ENCODE measurements at regions not wholly inside any gene's neighbourhood (a gene's known extent, or its start where the extent isn't known, plus 50 kb on each side); places are given as distances from the start of the nearest gene placed in this dataset.

DNA sequence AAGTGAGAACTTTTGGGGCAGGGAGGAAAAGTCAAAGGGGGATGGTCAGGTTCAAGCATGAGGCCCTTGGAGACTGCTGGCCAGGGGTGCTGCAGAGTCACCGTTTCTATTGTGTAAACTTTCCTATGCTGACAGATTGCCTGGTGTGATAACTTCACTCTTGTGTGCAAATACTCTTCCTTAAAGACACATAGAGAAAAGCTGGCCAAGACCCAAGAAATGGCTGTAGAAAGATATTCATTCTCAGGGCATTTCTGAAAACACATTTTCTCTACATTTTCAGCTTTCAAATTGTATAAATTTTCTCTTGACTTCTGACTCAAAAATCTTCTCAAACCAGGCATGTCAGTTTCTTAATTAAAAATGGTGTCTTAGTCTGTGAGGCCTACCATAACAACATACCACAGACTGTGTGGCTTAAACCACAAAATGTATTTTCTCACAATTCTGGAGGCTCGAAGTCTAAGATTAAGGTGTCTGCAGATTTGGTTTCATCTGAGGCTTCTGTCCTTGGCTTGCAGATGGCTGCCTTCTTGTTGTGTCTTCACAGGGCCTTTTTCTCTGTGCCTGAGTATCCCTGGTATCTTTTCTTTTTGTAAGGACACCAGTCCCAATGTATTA is 304.5 kb downstream of the KCNRG start:
- H3K79me2 ChIP-seq (ENCODE audit: insufficient read depth, low read length): no peaks in the 10 kb centered on the region
- peak overlapping the region; percentile 81 for H3K27ac ChIP-seq (ENCODE audit: low read length)
- H4K20me1 ChIP-seq (ENCODE audit: insufficient read depth, low read length): no peaks in the 10 kb centered on the region
- no peaks in the 10 kb centered on the region for H3K36me3 ChIP-seq (ENCODE audit: insufficient read depth, low read length)
- H3K4me3 ChIP-seq (ENCODE audit: low read depth in 1 of 2, low read length in 2 of 2): peak overlapping the region in 1 of 2 experiments; percentile 30; a peak in 2 of 4 replicates
- ATAC-seq (ENCODE audit: insufficient read depth, low read depth) (peak; percentile 96), DNase-seq (peak; percentile 70)
- H3K9ac ChIP-seq (ENCODE audit: low read depth, low read length): peak overlapping the region; percentile 35
- H3K27me3 ChIP-seq (ENCODE audit: insufficient read depth, low read length, poor library complexity): no peaks in the 10 kb centered on the region
- H2AFZ ChIP-seq (ENCODE audit: low read depth, low read length): peak overlapping the region; percentile 33
- peaks cover 44% of the 10 kb centered on the region for H3K4me1 ChIP-seq (ENCODE audit: insufficient read depth, low read length)
- no peak for TF ChIP-seq EZH2 (IDR thresholded peaks at IDR 0.05; ENCODE audit: borderline replicate concordance, low read depth, low read length, severe bottlenecking)
- TF ChIP-seq, protein P1, sequence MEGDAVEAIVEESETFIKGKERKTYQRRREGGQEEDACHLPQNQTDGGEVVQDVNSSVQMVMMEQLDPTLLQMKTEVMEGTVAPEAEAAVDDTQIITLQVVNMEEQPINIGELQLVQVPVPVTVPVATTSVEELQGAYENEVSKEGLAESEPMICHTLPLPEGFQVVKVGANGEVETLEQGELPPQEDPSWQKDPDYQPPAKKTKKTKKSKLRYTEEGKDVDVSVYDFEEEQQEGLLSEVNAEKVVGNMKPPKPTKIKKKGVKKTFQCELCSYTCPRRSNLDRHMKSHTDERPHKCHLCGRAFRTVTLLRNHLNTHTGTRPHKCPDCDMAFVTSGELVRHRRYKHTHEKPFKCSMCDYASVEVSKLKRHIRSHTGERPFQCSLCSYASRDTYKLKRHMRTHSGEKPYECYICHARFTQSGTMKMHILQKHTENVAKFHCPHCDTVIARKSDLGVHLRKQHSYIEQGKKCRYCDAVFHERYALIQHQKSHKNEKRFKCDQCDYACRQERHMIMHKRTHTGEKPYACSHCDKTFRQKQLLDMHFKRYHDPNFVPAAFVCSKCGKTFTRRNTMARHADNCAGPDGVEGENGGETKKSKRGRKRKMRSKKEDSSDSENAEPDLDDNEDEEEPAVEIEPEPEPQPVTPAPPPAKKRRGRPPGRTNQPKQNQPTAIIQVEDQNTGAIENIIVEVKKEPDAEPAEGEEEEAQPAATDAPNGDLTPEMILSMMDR (IDR thresholded peaks at IDR 0.05; ENCODE audit: borderline replicate concordance, extremely low read depth, low read length, poor library complexity, severe bottlenecking): no peak
- no peaks in the 10 kb centered on the region for H3K9me3 ChIP-seq (ENCODE audit: insufficient read depth, low read length, severe bottlenecking)
- peak overlapping the region; percentile 45 for H3K4me2 ChIP-seq (ENCODE audit: insufficient read depth, low read length)

DNA sequence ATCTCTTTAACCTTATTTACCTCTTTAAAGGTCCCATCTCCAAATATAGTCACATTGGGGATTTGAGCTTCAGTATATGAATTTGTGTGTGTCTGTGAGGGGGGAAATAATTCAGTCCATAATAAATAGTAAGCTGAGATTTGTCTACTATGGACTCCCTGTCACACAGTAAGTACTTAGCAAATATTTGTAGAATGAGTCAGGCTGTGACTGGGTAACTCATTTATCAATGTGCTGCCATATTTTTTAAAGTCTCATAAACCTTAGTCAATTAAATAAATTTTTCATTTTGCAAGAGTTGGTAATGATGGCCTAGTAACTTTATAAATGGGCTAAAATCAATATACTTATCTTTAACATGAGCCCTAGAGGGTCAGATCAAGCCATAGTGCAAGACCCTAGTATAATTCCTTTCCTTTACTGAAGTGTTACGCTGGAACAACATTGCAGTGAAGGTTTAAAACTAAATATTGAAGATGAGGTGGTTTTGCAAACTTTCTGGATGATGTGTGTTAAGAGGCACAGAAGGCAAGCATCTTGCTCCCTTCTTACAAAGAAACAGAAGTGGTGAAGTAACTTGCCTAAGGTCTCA is 305.1 kb downstream of the KCNRG start:
- Histone ChIP-seq H3K9ac (ENCODE audit: low read depth, low read length) (peak overlapping the region; percentile 35), H3K9me3 (ENCODE audit: insufficient read depth, low read length, severe bottlenecking) (no peaks in the 10 kb centered on the region), H3K79me2 (ENCODE audit: insufficient read depth, low read length) (no peaks in the 10 kb centered on the region), H3K4me2 (ENCODE audit: insufficient read depth, low read length) (peak overlapping the region; percentile 45), H4K20me1 (ENCODE audit: insufficient read depth, low read length) (no peaks in the 10 kb centered on the region), H3K27ac (ENCODE audit: low read length) (peak overlapping the region; percentile 81), H3K36me3 (ENCODE audit: insufficient read depth, low read length) (no peaks in the 10 kb centered on the region), H2AFZ (ENCODE audit: low read depth, low read length) (peak overlapping the region; percentile 43), H3K27me3 (ENCODE audit: insufficient read depth, low read length, poor library complexity) (no peaks in the 10 kb centered on the region), H3K4me3 (ENCODE audit: low read depth in 1 of 2, low read length in 2 of 2) (no peak overlapping the region), H3K4me1 (ENCODE audit: insufficient read depth, low read length) (peaks cover 44% of the 10 kb centered on the region)
- peak; percentile 30; the same call in 2 of the 3 replicates for ATAC-seq (ENCODE audit: insufficient read depth, low read depth)
- no peak for DNase-seq
- TF ChIP-seq, protein P1 (IDR thresholded peaks at IDR 0.05; ENCODE audit: borderline replicate concordance, extremely low read depth, low read length, poor library complexity, severe bottlenecking): no peak
- no peak for TF ChIP-seq EZH2 (IDR thresholded peaks at IDR 0.05; ENCODE audit: borderline replicate concordance, low read depth, low read length, severe bottlenecking)

DNA sequence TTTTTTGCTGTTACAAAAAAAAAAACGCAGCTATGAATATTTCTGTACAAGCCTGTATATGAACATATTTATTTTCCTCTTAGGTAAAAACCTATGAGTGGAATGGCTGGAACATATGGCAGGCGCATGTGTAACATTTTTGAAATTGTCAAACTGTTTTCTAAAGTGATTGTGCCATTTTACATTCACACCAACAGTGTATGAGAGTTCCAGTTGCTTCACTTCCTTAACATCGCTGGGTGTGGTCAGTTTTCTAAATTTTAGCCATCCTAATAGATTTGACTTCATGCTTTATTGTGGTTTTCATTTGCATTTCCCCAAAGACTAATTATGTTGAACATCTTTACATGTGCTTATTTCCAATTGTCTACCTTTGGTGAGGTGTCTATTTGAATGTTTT is 306.8 kb downstream of the KCNRG start:
- H3K79me2 ChIP-seq (ENCODE audit: insufficient read depth, low read length): no peaks in the 10 kb centered on the region
- no peak overlapping the region for H2AFZ ChIP-seq (ENCODE audit: low read depth, low read length)
- H3K27ac ChIP-seq (ENCODE audit: low read length): no peak overlapping the region
- no peaks in the 10 kb centered on the region for H3K36me3 ChIP-seq (ENCODE audit: insufficient read depth, low read length)
- H3K9ac ChIP-seq (ENCODE audit: low read depth, low read length): no peak overlapping the region
- H3K4me3 ChIP-seq (ENCODE audit: low read depth in 1 of 2, low read length in 2 of 2): no peak overlapping the region
- no peak for ATAC-seq (ENCODE audit: insufficient read depth, low read depth)
- H3K9me3 ChIP-seq (ENCODE audit: insufficient read depth, low read length, severe bottlenecking): no peaks in the 10 kb centered on the region
- no peak for DNase-seq
- TF ChIP-seq EZH2 (IDR thresholded peaks at IDR 0.05; ENCODE audit: borderline replicate concordance, low read depth, low read length, severe bottlenecking): no peak
- TF ChIP-seq, protein P1 (IDR thresholded peaks at IDR 0.05; ENCODE audit: borderline replicate concordance, extremely low read depth, low read length, poor library complexity, severe bottlenecking): no peak
- no peak overlapping the region for H3K4me2 ChIP-seq (ENCODE audit: insufficient read depth, low read length)
- no peaks in the 10 kb centered on the region for H4K20me1 ChIP-seq (ENCODE audit: insufficient read depth, low read length)
- peaks cover 56% of the 10 kb centered on the region for H3K4me1 ChIP-seq (ENCODE audit: insufficient read depth, low read length)
- no peaks in the 10 kb centered on the region for H3K27me3 ChIP-seq (ENCODE audit: insufficient read depth, low read length, poor library complexity)
